Heart left ventricle (tissue), 16 donors: ENCODE measurements at regions not wholly inside any gene's neighbourhood (a gene's known extent, or its start where the extent isn't known, plus 50 kb on each side); places are given as distances from the start of the nearest gene placed in this dataset.

Source experiments
- ATAC-seq, 4 donors: fragments of 200-7000 bp; cut with Tn5 transposase; one replicate each; pipeline ENCODE4 v1.9.1; 2020 to 2022; ENCODE audit warnings: moderate library complexity in 4 of 4, mild to moderate bottlenecking in 3 of 4, moderate number of reproducible peaks in 1 of 4
- DNase-seq, 5 donors: peaks; one replicate each; pipeline ENCODE4 v3.0.0-alpha.2; 2020
- H3K27ac ChIP-seq, 12 donors: fragments of 200-600 bp; sonication (generic) in 4 of 12; one replicate each; pipeline versions ENCODE4 v1.5.0 to v1.8.0; 2016 to 2022; ENCODE audit warnings: mild to moderate bottlenecking in 2 of 12
- H3K27me3 ChIP-seq, 9 donors: fragments of 200-600 bp; sonication (generic) in 2 of 9; one replicate each; pipeline versions ENCODE4 v1.5.1 to v1.8.0; 2016 to 2022; ENCODE audit warnings: mild to moderate bottlenecking in 3 of 9
- H3K36me3 ChIP-seq, 9 donors: fragments of 200-600 bp; sonication (generic) in 2 of 9; one replicate each; pipeline versions ENCODE4 v1.5.0 to v1.8.0; 2018 to 2022; ENCODE audit warnings: mild to moderate bottlenecking in 2 of 9
- H3K4me1 ChIP-seq, 12 donors: fragments of 200-600 bp; sonication (generic) in 4 of 12; one replicate each; pipeline versions ENCODE4 v1.5.0 to v1.8.0; 2016 to 2022; ENCODE audit warnings: mild to moderate bottlenecking in 3 of 12
- H3K4me3 ChIP-seq, 12 donors: fragments of 200-600 bp; sonication (generic) in 4 of 12; one replicate each; pipeline versions ENCODE4 v1.5.0 to v1.8.0; 2017 to 2022; ENCODE audit warnings: mild to moderate bottlenecking in 9 of 12, moderate library complexity in 4 of 12
- H3K9me3 ChIP-seq, 12 donors: fragments of 200-600 bp; sonication (generic) in 4 of 12; one replicate each; pipeline versions ENCODE4 v1.5.0 to v1.8.0; 2016 to 2022; ENCODE audit warnings: mild to moderate bottlenecking in 1 of 12
- CTCF ChIP-seq, 12 donors: fragments of 200-600 bp; sonication (generic) in 4 of 12; IDR thresholded peaks; one replicate each; pipeline versions ENCODE4 v1.5.0 to v1.8.0; 2018 to 2022; ENCODE audit warnings: antibody characterized with exemption in 12 of 12, mild to moderate bottlenecking in 5 of 12
- POLR2A ChIP-seq, 2 donors: fragments of 450-650 bp; IDR thresholded peaks; one replicate each; pipeline ENCODE4 v1.6.1; 2017; ENCODE audit warnings: antibody characterized with exemption in 2 of 2, mild to moderate bottlenecking in 2 of 2, moderate library complexity in 2 of 2
- WGBS, 4 donors: extraction: QIAGEN DNeasy Blood & Tissue Kit in 2 of 4; methylation state at CpG; one replicate each; pipeline versions ENCODE4 v1.1.5 to v1.1.7; 2013 to 2018; 5-methylcytosine and 5-hydroxymethylcytosine counted together
- intact Hi-C, 10 donors: fragments of 100-400 bp; cut with DNase I; formaldehyde crosslinking; loops; one replicate each; pipeline versions ENCODE4 v1.11.1 to v1.14.2; 2022
- donor health status: ischemic (EF 13 %, LVEDD 7.1; RV severe dilation, severe dysfunction).
- donor health status: healthy with polysubstance abuse.
- donor health status: DM: no; HTN: yes; CAD: no.
- donor health status: DM: no; HTN: no; CAD: no.
- donor health status: ischemic (EF 25% LVEDD 6.9; RV normal size, moderate dysfunction).
- donor health status: ischemic (EF 25% LVEDD 5.7; RV mildly dilated, moderate dysfunction).
- donor health status: healthy.
- donor health status: DM: yes; HTN: yes; CAD: no.
- donor health status: ischemic (EF 35%, LVEDD 5.7; RV mildly dilated, moderate dysfunction).
- donor health status: nonischemic (EF 11% LVEDD 7.7; RV severe dilation, severe dysfunction).
- donor health status: DM: yes; HTN: yes; CAD: no.
- donor health status: PGD.
- donor health status: ischemic (EF 29% LVEDD 5.4; RV normal size, mild dysfunction).
- donor health status: nonischemic (EF 23%, LVEDD 6.1; RV moderate dilation, normal function).

DNA sequence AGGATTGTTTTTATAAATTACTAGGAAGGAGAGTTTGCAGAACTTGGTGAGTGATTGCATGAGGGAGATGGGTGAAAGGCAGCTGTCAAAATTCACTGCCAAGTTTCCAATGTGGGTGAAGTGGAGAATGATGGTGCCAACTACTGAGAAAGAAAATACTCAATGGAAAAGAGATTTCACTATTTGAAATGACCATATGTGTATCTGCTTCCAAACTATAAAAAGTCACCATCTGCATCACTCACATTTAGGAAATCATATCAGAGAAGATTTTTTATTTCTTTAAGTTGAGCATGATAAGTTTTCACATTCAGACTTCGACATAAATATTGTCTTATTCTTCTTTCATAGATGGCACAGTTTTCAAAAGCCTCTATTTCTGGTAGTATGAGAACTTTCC, 570.0 kb upstream of the DSEL start:
- DNase-seq (no peak), ATAC-seq (no peak)
- intact Hi-C loops: no loop called here
- 54 to 60% (median 57%) methylated on average over 1 of the region's 1 CpG for whole genome bisulfite sequencing, 4 donors
- Histone ChIP-seq H3K4me3 (no peak overlapping the region), H3K4me1 (no peaks in the 10 kb centered on the region), H3K36me3 (no peaks in the 10 kb centered on the region), H3K27me3 (no peaks in the 10 kb centered on the region), H3K27ac (no peak overlapping the region), H3K9me3 (no peaks in the 10 kb centered on the region)
- no peak for TF ChIP-seq POLR2A (IDR thresholded peaks at IDR 0.05)
- no peak for TF ChIP-seq CTCF (IDR thresholded peaks at IDR 0.05)

GRCh38 chr18:68085251-68085650, 568.7 kb upstream of the DSEL start:
- intact Hi-C loops: no loop called here

GRCh38 chr18:68083776-68084175, 567.3 kb upstream of the DSEL start:
- intact Hi-C loops: no loop called here
- WGBS, 4 donors: 42 to 63% (median 54%) methylated on average over 3 of the region's 3 CpGs
- no peak for DNase-seq
- Histone ChIP-seq H3K36me3 (no peaks in the 10 kb centered on the region), H3K27ac (no peak overlapping the region), H3K4me1 (no peaks in the 10 kb centered on the region), H3K4me3 (no peak overlapping the region), H3K9me3 (no peaks in the 10 kb centered on the region), H3K27me3 (no peaks in the 10 kb centered on the region)
- ATAC-seq: no peak
- TF ChIP-seq POLR2A (IDR thresholded peaks at IDR 0.05): no peak
- TF ChIP-seq CTCF (IDR thresholded peaks at IDR 0.05): no peak

More at GRCh38 chr18:68085251-68085650, 568.7 kb upstream of the DSEL start:
- Histone ChIP-seq H3K9me3 (no peaks in the 10 kb centered on the region), H3K27me3 (no peaks in the 10 kb centered on the region), H3K4me3 (no peak overlapping the region), H3K4me1 (no peaks in the 10 kb centered on the region), H3K36me3 (no peaks in the 10 kb centered on the region), H3K27ac (no peak overlapping the region)
- ATAC-seq: no peak
- no peak for DNase-seq
- TF ChIP-seq CTCF (IDR thresholded peaks at IDR 0.05) (no peak), POLR2A (IDR thresholded peaks at IDR 0.05) (no peak)
- 40 to 87% (median 59%) methylated on average over 2 of the region's 2 CpGs for WGBS, 4 donors

DNA sequence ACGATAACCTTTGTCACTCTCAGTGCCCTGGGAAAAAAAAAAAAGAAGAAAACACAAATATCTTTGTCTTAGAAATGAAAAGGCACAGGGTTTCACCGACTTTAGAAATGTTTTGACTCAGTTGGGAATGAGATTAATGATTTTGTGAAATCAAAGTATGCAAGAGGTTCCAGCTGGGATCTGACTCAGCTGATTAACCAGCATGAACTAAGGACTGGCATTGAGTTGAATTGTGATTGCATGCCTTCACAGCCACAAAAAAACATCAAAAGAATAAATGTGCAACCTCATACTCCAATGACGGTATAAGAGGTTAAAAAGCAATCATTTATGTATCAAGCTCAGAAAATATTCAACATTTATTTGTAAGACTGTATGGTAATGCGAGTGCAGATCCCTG, 566.6 kb upstream of the DSEL start:
- ATAC-seq: no peak
- Histone ChIP-seq H3K9me3 (no peaks in the 10 kb centered on the region), H3K27me3 (no peaks in the 10 kb centered on the region), H3K4me1 (no peaks in the 10 kb centered on the region), H3K36me3 (no peaks in the 10 kb centered on the region), H3K27ac (no peak overlapping the region), H3K4me3 (no peak overlapping the region)
- no peak for TF ChIP-seq CTCF (IDR thresholded peaks at IDR 0.05)
- no peak for TF ChIP-seq POLR2A (IDR thresholded peaks at IDR 0.05)
- no peak for DNase-seq
- WGBS, 4 donors: 56 to 64% (median 57%) methylated on average over 4 of the region's 4 CpGs
- intact Hi-C loops: no loop called here
